ENCODE measurements at regions not wholly inside any gene's neighbourhood (a gene's known extent, or its start where the extent isn't known, plus 50 kb on each side); places are given as distances from the start of the nearest gene placed in this dataset.

DNA sequence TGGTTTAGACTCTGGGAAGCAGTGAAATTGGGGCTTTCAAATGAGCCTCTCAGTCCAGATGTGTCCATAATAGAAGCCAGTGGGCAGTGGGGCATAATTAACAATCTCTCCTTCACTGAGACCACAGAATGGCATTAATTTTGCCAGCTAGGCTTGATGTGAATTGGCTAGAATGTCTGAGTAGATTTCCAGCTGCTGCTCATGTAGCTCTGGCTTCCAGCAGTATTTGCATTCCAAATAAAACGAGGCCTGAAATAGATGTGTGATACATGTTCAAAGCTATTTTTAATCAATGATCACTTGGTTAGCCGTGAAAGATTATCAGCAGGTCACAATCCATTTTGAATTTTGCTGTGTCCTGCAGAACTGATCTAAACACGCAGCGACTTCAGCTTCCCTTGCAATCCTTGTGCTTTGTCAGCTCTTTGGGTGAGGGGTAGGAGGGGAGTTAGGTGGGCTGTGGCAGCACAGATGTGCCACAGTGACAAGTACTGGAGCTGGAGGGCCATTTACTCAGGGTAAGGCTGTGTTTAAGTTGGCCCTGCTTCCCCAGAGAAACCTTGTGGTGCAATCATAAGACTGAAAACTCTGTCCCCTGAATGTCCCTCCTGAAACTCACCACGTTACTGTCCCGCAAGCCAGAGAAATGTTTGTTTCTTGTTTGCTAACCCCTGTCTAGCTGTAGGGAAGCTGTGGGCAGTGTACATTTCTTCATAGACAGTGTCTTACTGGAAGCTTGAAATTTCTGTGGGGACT, 56.9 kb upstream of the TMEM178A start:
- TF ChIP-seq RAD21 (IDR thresholded peaks at IDR 0.05; ENCODE audit: insufficient read depth, low read depth, low read length) (no peak), RAD51 (IDR thresholded peaks at IDR 0.05) (no peak), RFX5 (IDR thresholded peaks at IDR 0.05; ENCODE audit: low read depth, low read length) (no peak)
- TF ChIP-seq, protein P1, sequence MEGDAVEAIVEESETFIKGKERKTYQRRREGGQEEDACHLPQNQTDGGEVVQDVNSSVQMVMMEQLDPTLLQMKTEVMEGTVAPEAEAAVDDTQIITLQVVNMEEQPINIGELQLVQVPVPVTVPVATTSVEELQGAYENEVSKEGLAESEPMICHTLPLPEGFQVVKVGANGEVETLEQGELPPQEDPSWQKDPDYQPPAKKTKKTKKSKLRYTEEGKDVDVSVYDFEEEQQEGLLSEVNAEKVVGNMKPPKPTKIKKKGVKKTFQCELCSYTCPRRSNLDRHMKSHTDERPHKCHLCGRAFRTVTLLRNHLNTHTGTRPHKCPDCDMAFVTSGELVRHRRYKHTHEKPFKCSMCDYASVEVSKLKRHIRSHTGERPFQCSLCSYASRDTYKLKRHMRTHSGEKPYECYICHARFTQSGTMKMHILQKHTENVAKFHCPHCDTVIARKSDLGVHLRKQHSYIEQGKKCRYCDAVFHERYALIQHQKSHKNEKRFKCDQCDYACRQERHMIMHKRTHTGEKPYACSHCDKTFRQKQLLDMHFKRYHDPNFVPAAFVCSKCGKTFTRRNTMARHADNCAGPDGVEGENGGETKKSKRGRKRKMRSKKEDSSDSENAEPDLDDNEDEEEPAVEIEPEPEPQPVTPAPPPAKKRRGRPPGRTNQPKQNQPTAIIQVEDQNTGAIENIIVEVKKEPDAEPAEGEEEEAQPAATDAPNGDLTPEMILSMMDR (IDR thresholded peaks at IDR 0.05 in 2 of 3, conservative IDR thresholded peaks at IDR 0.05 in 1 of 3; ENCODE audit: control insufficient read depth in 2 of 3, extremely low read depth in 1 of 3, insufficient read depth in 1 of 3, low read depth in 3 of 3, low read length in 3 of 3), result no peak
